Stimulated activated naive B cell treated with anti-CD40 and anti-IgM and Interleukin-4, amounts not matched to agents 10 μg/mL and 1 μg/mL and 100 μg/mL, for 72 hours (primary cell): ENCODE measurements at regions not wholly inside any gene's neighbourhood (a gene's known extent, or its start where the extent isn't known, plus 50 kb on each side); places are given as distances from the start of the nearest gene placed in this dataset.
"Not testable (repeated sequence)": the region's sequence is repeated elsewhere in the genome, so short reads cannot be mapped to it uniquely, and the experiment has no call there.

ENCODE experiments used
- ATAC-seq, 2 donors: fragments of 150-1000 bp; cut with Tn5 transposase; replicated peaks; 2 replicates each; pipeline ENCODE4 v1.10.0; 2021; ENCODE audit warnings: moderate library complexity in 1 of 2
- DNase-seq: peaks from one replicate; pipeline ENCODE4 v3.0.0; 2021
- H3K27ac Mint-ChIP-seq: one replicate; pipeline ENCODE4 v1.8.0; 2022; ENCODE audit warnings: mild to moderate bottlenecking, mixed read lengths
- H3K27me3 Mint-ChIP-seq, 2 donors: one replicate each; pipeline ENCODE4 v1.8.0; 2022; ENCODE audit warnings: mixed read lengths in 2 of 2
- H3K36me3 Mint-ChIP-seq, 2 donors: one replicate each; pipeline ENCODE4 v1.8.0; 2022; ENCODE audit warnings: mixed read lengths in 2 of 2, mild to moderate bottlenecking in 1 of 2
- H3K4me1 Mint-ChIP-seq, 2 donors: one replicate each; pipeline ENCODE4 v1.8.0; 2022; ENCODE audit warnings: mixed read lengths in 2 of 2, mild to moderate bottlenecking in 1 of 2
- H3K4me3 Mint-ChIP-seq, 2 donors: one replicate each; pipeline ENCODE4 v1.8.0; 2022; ENCODE audit warnings: mild to moderate bottlenecking in 2 of 2, mixed read lengths in 2 of 2, moderate library complexity in 1 of 2
- H3K9me3 Mint-ChIP-seq, 2 donors: one replicate each; pipeline ENCODE4 v1.8.0; 2022; ENCODE audit warnings: mixed read lengths in 2 of 2, mild to moderate bottlenecking in 1 of 2

DNA sequence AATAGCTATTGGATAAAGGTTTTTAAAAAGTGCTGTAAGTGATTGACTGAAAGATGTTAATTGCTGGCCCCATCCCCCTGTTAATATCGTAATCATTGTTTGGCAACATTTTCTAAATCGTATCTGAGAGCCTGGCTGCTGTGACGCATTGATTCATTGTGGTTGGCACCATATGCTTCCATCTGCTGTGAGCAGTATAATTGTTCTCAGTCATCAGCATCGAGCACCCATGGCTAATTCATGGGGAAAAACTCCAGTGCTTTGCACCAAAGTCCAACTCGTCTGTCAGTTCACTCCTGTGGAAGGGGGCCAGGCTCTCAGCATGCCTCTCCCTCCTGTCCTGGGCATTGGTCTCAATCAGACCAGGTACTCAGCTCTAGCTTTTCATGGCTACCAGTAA is 205.2 kb downstream of the STK31 start:
- Mint-ChIP-seq H3K4me1 (no peaks in the 10 kb centered on the region), H3K27ac (no peak overlapping the region)
- no peak for DNase-seq

GRCh38 chr7:23918286-23918685 is 208.3 kb downstream of the STK31 start:
- Mint-ChIP-seq H3K36me3 (no peaks in the 10 kb centered on the region), H3K27me3 (peaks cover 5 to 12% of the 10 kb centered on the region in 2 donors), H3K9me3 (no peaks in the 10 kb centered on the region), H3K27ac (no peak overlapping the region), H3K4me1 (no peaks in the 10 kb centered on the region), H3K4me3 (no peak overlapping the region)
- no peak for ATAC-seq
- DNase-seq, result no peak

More for the DNA sequence above, 205.2 kb downstream of the STK31 start:
- ATAC-seq, result no peak
- Mint-ChIP-seq H3K9me3 (peaks cover 7 to 10% of the 10 kb centered on the region in 2 donors), H3K36me3 (no peaks in the 10 kb centered on the region), H3K27me3 (peaks cover 5 to 12% of the 10 kb centered on the region in 2 donors), H3K4me3 (no peak overlapping the region)

- Mint-ChIP-seq H3K36me3 (no peaks in the 10 kb centered on the region), H3K4me1 (no peaks in the 10 kb centered on the region), H3K9me3 (no peaks in the 10 kb centered on the region), H3K27ac (no peak overlapping the region), H3K27me3 (peaks cover 5 to 12% of the 10 kb centered on the region in 2 donors), H3K4me3 (no peak overlapping the region)
- DNase-seq, result no peak
- ATAC-seq, result no peak
These were observed 208.8 kb downstream of the STK31 start for GRCh38 chr7:23918856-23919255.

GRCh38 chr7:23925088-23925487 is 215.1 kb downstream of the STK31 start:
- DNase-seq, result no peak
- H3K27ac Mint-ChIP-seq, result no peak overlapping the region

GRCh38 chr7:23927709-23928417 is 217.8 kb downstream of the STK31 start:
- no peak overlapping the region for H3K4me3 Mint-ChIP-seq
- no peak for ATAC-seq

More at GRCh38 chr7:23925088-23925487, 215.1 kb downstream of the STK31 start:
- H3K9me3 Mint-ChIP-seq, result no peaks in the 10 kb centered on the region
- peaks cover 0 to 4% of the 10 kb centered on the region in 2 donors for H3K27me3 Mint-ChIP-seq
- ATAC-seq, result no peak
- no peaks in the 10 kb centered on the region for H3K36me3 Mint-ChIP-seq
- no peak overlapping the region for H3K4me3 Mint-ChIP-seq
- no peaks in the 10 kb centered on the region for H3K4me1 Mint-ChIP-seq

DNA sequence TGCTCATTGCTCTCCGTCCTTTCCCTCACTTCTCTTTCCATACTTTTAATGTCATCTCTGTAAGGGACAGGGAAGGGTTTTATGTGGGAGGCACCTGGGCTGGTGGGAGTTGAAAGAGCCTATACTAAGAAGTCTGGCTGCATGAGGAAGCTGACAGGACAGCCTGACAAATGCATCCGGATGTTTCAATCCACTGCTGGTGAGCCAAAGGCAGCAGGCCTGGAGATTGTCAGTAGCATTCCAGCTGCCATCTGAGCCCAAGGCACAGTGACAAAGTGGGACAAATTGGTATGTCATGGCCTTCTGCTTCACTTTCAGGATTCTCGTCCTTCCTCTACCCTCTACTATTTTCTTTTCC is 218.4 kb downstream of the STK31 start:
- ATAC-seq, result no peak
- Mint-ChIP-seq H3K36me3 (no peaks in the 10 kb centered on the region), H3K4me1 (no peaks in the 10 kb centered on the region), H3K27me3 (peaks cover 0 to 4% of the 10 kb centered on the region in 2 donors), H3K4me3 (no peak overlapping the region), H3K27ac (no peak overlapping the region), H3K9me3 (peaks cover 0 to 1% of the 10 kb centered on the region in 2 donors)
- DNase-seq, result no peak

More at GRCh38 chr7:23927709-23928417, 217.8 kb downstream of the STK31 start:
- Mint-ChIP-seq H3K4me1 (no peaks in the 10 kb centered on the region), H3K9me3 (no peaks in the 10 kb centered on the region), H3K27me3 (peaks cover 0 to 4% of the 10 kb centered on the region in 2 donors), H3K27ac (no peak overlapping the region), H3K36me3 (no peaks in the 10 kb centered on the region)
- DNase-seq, result no peak

GRCh38 chr7:23930312-23930711 is 220.3 kb downstream of the STK31 start:
- H3K36me3 Mint-ChIP-seq, result no peaks in the 10 kb centered on the region
- H3K27ac Mint-ChIP-seq, result no peak overlapping the region
- DNase-seq, result no peak
- no peak overlapping the region for H3K4me3 Mint-ChIP-seq
- peaks cover 3 to 5% of the 10 kb centered on the region in 2 donors for H3K9me3 Mint-ChIP-seq
- ATAC-seq, result no peak
- no peaks in the 10 kb centered on the region for H3K4me1 Mint-ChIP-seq
- H3K27me3 Mint-ChIP-seq, result peaks cover 0 to 4% of the 10 kb centered on the region in 2 donors

- DNase-seq (no peak), ATAC-seq (no peak)
- peaks cover 4 to 6% of the 10 kb centered on the region in 2 donors for H3K27me3 Mint-ChIP-seq
- no peak overlapping the region for H3K27ac Mint-ChIP-seq
- H3K36me3 Mint-ChIP-seq, result no peaks in the 10 kb centered on the region
- H3K9me3 Mint-ChIP-seq, result peaks cover 5% of the 10 kb centered on the region in 2 donors
- no peak overlapping the region for H3K4me3 Mint-ChIP-seq
- no peaks in the 10 kb centered on the region for H3K4me1 Mint-ChIP-seq
These were observed 221.6 kb downstream of the STK31 start for GRCh38 chr7:23931633-23932032.

DNA sequence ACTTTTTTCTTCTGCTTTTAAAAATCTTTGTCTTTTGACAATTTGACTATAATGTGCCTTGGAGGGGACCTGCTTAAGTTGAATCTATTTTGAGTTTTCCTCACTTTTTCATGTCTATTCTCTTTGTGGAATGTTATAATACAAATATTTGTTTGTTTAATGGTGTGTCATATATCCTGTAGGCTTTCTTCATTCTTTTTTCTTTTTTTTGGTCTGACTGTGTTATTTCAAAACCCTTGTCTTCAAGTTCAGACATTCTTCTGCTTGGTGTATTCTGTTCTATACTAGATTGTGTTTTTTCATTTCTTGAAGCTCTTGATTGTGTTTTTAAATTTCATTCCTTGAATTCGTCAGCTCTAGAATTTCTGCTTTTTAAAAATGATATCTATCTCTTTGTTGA is 228.2 kb downstream of the STK31 start:
- peaks cover 5 to 7% of the 10 kb centered on the region in 2 donors for H3K9me3 Mint-ChIP-seq
- no peak overlapping the region for H3K4me3 Mint-ChIP-seq
- DNase-seq (no peak), ATAC-seq (no peak)
- H3K4me1 Mint-ChIP-seq, result no peaks in the 10 kb centered on the region
- H3K27me3 Mint-ChIP-seq, result peaks cover 28 to 30% of the 10 kb centered on the region in 2 donors
- H3K27ac Mint-ChIP-seq, result no peak overlapping the region
- H3K36me3 Mint-ChIP-seq, result no peaks in the 10 kb centered on the region

GRCh38 chr7:23938937-23939552 is 229.0 kb downstream of the STK31 start:
- DNase-seq, result peak; percentile 6
- H3K9me3 Mint-ChIP-seq, result peaks cover 4 to 5% of the 10 kb centered on the region in 2 donors
- ATAC-seq, result peak; percentile 81 to 83
- H3K27ac Mint-ChIP-seq, result no peak overlapping the region
- peaks cover 28 to 30% of the 10 kb centered on the region in 2 donors for H3K27me3 Mint-ChIP-seq
- no peaks in the 10 kb centered on the region for H3K4me1 Mint-ChIP-seq
- H3K36me3 Mint-ChIP-seq, result no peaks in the 10 kb centered on the region
- no peak overlapping the region for H3K4me3 Mint-ChIP-seq

DNA sequence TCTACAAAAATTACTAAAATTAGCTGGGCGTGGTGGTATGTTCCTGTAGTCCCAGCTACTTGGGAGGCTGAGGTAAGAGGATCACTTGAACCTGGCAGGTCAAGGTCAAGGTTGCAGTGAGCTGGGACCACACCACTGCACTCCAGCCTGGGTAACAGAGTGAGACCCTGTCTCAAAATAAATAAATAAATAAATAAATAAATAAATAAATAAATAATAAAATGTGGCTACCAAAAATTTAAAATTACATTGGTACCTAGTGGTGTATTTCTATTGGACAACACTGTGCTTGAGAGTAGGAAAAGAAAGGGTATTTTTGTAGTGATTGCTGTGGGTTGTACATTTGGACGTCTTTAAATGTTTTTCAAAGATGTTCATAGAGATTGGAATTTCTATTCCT is 229.7 kb downstream of the STK31 start:
- H3K36me3 Mint-ChIP-seq, H3K4me1 Mint-ChIP-seq, ATAC-seq, H3K27ac Mint-ChIP-seq, H3K4me3 Mint-ChIP-seq, H3K9me3 Mint-ChIP-seq, DNase-seq: not testable (repeated sequence)
- H3K27me3 Mint-ChIP-seq, result peaks cover 28 to 35% of the 10 kb centered on the region in 2 donors

DNA sequence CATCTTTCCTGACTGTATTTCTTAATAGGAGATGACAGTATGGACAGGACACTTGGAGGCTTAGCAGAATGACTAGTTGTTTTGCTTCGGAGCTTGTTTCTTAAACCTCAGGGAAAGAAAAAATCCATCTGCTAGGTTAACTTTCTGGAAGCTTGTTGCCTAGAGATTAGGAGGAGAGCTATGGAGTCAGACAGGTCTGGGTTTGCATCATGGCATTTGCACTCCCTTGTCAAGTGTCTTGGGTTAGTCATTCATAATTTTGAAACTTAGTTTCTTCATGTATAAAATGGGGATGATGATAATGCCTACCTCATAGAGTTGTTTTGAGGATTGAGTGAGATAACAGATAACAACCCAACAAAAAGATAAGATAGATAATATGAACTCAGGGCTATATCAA is 231.5 kb downstream of the STK31 start:
- Mint-ChIP-seq H3K9me3 (peaks cover 11 to 16% of the 10 kb centered on the region in 2 donors), H3K36me3 (no peaks in the 10 kb centered on the region), H3K27me3 (peaks cover 22 to 33% of the 10 kb centered on the region in 2 donors), H3K27ac (no peak overlapping the region), H3K4me3 (no peak overlapping the region), H3K4me1 (no peaks in the 10 kb centered on the region)
- DNase-seq (no peak), ATAC-seq (no peak)

DNA sequence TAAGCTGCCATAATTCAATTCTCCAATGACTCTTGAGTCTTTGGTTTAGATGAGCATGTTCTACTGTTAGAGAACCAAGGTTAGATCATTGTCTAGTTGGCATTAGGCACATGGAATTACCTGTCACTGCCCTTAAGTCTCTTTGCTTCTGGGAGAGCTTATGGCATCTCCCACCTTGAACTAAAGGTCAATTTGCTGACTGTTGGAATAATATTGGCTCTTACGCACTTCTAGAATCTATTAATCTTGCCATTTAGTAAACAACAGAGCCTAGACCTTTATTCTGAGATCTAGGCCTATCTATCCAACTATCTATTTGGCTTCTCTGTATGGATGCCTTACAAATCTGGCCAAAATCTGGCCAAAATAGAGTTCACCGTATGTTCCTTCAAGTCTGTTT is 232.0 kb downstream of the STK31 start:
- DNase-seq (no peak), ATAC-seq (no peak)
- peaks cover 22 to 28% of the 10 kb centered on the region in 2 donors for H3K27me3 Mint-ChIP-seq
- H3K36me3 Mint-ChIP-seq, result peaks cover 0 to 3% of the 10 kb centered on the region in 2 donors
- H3K9me3 Mint-ChIP-seq, result peaks cover 16 to 19% of the 10 kb centered on the region in 2 donors
- H3K4me1 Mint-ChIP-seq, result no peaks in the 10 kb centered on the region
- H3K27ac Mint-ChIP-seq, result no peak overlapping the region
- no peak overlapping the region for H3K4me3 Mint-ChIP-seq

- Mint-ChIP-seq H3K9me3 (peaks cover 16 to 17% of the 10 kb centered on the region in 2 donors), H3K4me3 (no peak overlapping the region), H3K4me1 (no peaks in the 10 kb centered on the region), H3K27me3 (peaks cover 15% of the 10 kb centered on the region in 2 donors), H3K27ac (no peak overlapping the region), H3K36me3 (peaks cover 0 to 3% of the 10 kb centered on the region in 2 donors)
- ATAC-seq, result no peak
- no peak for DNase-seq
These were observed 234.1 kb downstream of the STK31 start for GRCh38 chr7:23944131-23944530.

- DNase-seq (no peak), ATAC-seq (no peak)
- Mint-ChIP-seq H3K4me3 (no peak overlapping the region), H3K27me3 (peaks cover 8 to 9% of the 10 kb centered on the region in 2 donors), H3K4me1 (no peaks in the 10 kb centered on the region), H3K36me3 (peaks cover 0 to 3% of the 10 kb centered on the region in 2 donors), H3K27ac (no peak overlapping the region), H3K9me3 (peaks cover 16 to 21% of the 10 kb centered on the region in 2 donors)
These were observed 235.5 kb downstream of the STK31 start for GRCh38 chr7:23945472-23945871.
